ENCODE measurements at regions not wholly inside any gene's neighbourhood (a gene's known extent, or its start where the extent isn't known, plus 50 kb on each side); places are given as distances from the start of the nearest gene placed in this dataset.

GRCh38 chr10:6737758-6738111 is 157.7 kb upstream of the PRKCQ start:
- TF ChIP-seq CTCF (IDR thresholded peaks at IDR 0.05; ENCODE audit: insufficient read depth, low read depth, low read length, missing control alignments) = no peak
- no peak for DNase-seq (ENCODE audit: low read depth)
- H3K4me3 ChIP-seq (ENCODE audit: low read length) = peak overlapping the region; percentile 36

- H3K4me3 ChIP-seq (ENCODE audit: low read length) = peak overlapping the region; percentile 36
- no peak for TF ChIP-seq CTCF (IDR thresholded peaks at IDR 0.05; ENCODE audit: insufficient read depth, low read depth, low read length, missing control alignments)
- peak; percentile 88 for DNase-seq (ENCODE audit: low read depth)
Measured at GRCh38 chr10:6737080-6737641, 157.1 kb upstream of the PRKCQ start.

GRCh38 chr10:6734286-6734685 is 154.2 kb upstream of the PRKCQ start:
- DNase-seq (ENCODE audit: low read depth) = no peak
- TF ChIP-seq CTCF (IDR thresholded peaks at IDR 0.05; ENCODE audit: insufficient read depth, low read depth, low read length, missing control alignments) = no peak

GRCh38 chr10:6729861-6730344 is 149.8 kb upstream of the PRKCQ start:
- no peak for DNase-seq (ENCODE audit: low read depth)
- TF ChIP-seq CTCF (IDR thresholded peaks at IDR 0.05; ENCODE audit: insufficient read depth, low read depth, low read length, missing control alignments) = no peak
- H3K4me3 ChIP-seq (ENCODE audit: low read length) = no peak overlapping the region

More at GRCh38 chr10:6734286-6734685, 154.2 kb upstream of the PRKCQ start:
- H3K4me3 ChIP-seq (ENCODE audit: low read length) = no peak overlapping the region

GRCh38 chr10:6729071-6729774 is 149.1 kb upstream of the PRKCQ start:
- DNase-seq (ENCODE audit: low read depth) = peak; percentile 84
- TF ChIP-seq CTCF (IDR thresholded peaks at IDR 0.05; ENCODE audit: insufficient read depth, low read depth, low read length, missing control alignments) = no peak

GRCh38 chr10:6726924-6727323 is 146.8 kb upstream of the PRKCQ start:
- no peak overlapping the region for H3K4me3 ChIP-seq (ENCODE audit: low read length)
- TF ChIP-seq CTCF (IDR thresholded peaks at IDR 0.05; ENCODE audit: insufficient read depth, low read depth, low read length, missing control alignments) = no peak
- DNase-seq (ENCODE audit: low read depth) = no peak

More at GRCh38 chr10:6729071-6729774, 149.1 kb upstream of the PRKCQ start:
- H3K4me3 ChIP-seq (ENCODE audit: low read length) = no peak overlapping the region

- TF ChIP-seq CTCF (IDR thresholded peaks at IDR 0.05; ENCODE audit: insufficient read depth, low read depth, low read length, missing control alignments) = no peak
- DNase-seq (ENCODE audit: low read depth) = peak; percentile 47
- H3K4me3 ChIP-seq (ENCODE audit: low read length) = no peak overlapping the region
Measured at GRCh38 chr10:6722616-6723004, 142.5 kb upstream of the PRKCQ start.

Measured in epithelial cell of esophagus (primary cell).